ENCODE measurements at regions not wholly inside any gene's neighbourhood (a gene's known extent, or its start where the extent isn't known, plus 50 kb on each side); places are given as distances from the start of the nearest gene placed in this dataset.

DNA sequence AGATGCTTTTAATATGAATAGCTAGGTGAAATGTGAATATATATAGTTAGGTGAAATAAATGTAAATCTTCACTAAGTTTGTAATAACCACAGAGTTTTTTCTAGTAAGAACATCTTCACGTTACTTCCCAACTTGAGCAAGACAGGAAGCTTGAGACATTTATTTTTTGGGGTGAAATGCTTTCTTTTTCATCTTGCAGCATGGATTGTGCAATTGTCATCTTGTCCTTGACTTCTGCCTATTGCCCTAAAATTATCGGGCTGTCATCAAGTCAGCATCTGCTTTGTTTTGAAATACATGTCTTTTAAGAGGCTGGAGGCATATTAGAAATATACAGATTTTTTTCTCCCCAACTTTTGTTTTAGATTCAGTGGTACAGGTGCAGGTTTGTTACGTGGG lies 433.9 kb downstream of the PCNX1 start:
- no peak overlapping the region for H3K4me3 Mint-ChIP-seq
- no peak overlapping the region for H3K27ac Mint-ChIP-seq
- ChIA-PET CTCF (no interaction called here), POLR2A (no interaction called here)
- DNase-seq (ENCODE audit: low spot score), result no peak
- no peak for ATAC-seq
- H3K4me1 Mint-ChIP-seq, result peaks cover 12% of the 10 kb centered on the region
- no peaks in the 10 kb centered on the region; the same call in 1 of the 2 replicates for H3K27me3 Mint-ChIP-seq (ENCODE audit: low read depth)
- H3K36me3 Mint-ChIP-seq, result peaks cover 8% of the 10 kb centered on the region
- TF ChIP-seq ETV6 (CRISPR knock-in tag; IDR thresholded peaks at IDR 0.05) (no peak), CBFB (CRISPR knock-in tag; IDR thresholded peaks at IDR 0.05; ENCODE audit: low read depth) (no peak), ZNF263 (CRISPR knock-in tag; IDR thresholded peaks at IDR 0.05; ENCODE audit: low read depth) (no peak), SOX15 (CRISPR knock-in tag; IDR thresholded peaks at IDR 0.05) (no peak), ZNF317 (CRISPR knock-in tag; IDR thresholded peaks at IDR 0.05; ENCODE audit: borderline replicate concordance, low read depth) (no peak), GRHL2 (CRISPR knock-in tag; IDR thresholded peaks at IDR 0.05; ENCODE audit: insufficient replicate concordance, severe bottlenecking) (no peak), MYBL2 (CRISPR knock-in tag; IDR thresholded peaks at IDR 0.05) (no peak), KAT7 (CRISPR knock-in tag; IDR thresholded peaks at IDR 0.05; ENCODE audit: borderline replicate concordance) (no peak), RELA (CRISPR knock-in tag; IDR thresholded peaks at IDR 0.05; ENCODE audit: borderline replicate concordance) (no peak), GABPB1 (CRISPR knock-in tag; IDR thresholded peaks at IDR 0.05) (no peak)
- TF ChIP-seq, protein P1, sequence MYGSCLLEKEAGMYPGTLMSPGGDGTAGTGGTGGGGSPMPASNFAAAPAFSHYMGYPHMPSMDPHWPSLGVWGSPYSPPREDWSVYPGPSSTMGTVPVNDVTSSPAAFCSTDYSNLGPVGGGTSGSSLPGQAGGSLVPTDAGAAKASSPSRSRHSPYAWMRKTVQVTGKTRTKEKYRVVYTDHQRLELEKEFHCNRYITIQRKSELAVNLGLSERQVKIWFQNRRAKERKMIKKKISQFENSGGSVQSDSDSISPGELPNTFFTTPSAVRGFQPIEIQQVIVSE (CRISPR knock-in tag; IDR thresholded peaks at IDR 0.05; ENCODE audit: borderline replicate concordance), result no peak
- TF ChIP-seq, protein P2, sequence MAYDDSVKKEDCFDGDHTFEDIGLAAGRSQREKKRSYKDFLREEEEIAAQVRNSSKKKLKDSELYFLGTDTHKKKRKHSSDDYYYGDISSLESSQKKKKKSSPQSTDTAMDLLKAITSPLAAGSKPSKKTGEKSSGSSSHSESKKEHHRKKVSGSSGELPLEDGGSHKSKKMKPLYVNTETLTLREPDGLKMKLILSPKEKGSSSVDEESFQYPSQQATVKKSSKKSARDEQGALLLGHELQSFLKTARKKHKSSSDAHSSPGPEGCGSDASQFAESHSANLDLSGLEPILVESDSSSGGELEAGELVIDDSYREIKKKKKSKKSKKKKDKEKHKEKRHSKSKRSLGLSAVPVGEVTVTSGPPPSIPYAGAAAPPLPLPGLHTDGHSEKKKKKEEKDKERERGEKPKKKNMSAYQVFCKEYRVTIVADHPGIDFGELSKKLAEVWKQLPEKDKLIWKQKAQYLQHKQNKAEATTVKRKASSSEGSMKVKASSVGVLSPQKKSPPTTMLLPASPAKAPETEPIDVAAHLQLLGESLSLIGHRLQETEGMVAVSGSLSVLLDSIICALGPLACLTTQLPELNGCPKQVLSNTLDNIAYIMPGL (CRISPR knock-in tag; IDR thresholded peaks at IDR 0.05), result no peak
- TF ChIP-seq, protein P3, sequence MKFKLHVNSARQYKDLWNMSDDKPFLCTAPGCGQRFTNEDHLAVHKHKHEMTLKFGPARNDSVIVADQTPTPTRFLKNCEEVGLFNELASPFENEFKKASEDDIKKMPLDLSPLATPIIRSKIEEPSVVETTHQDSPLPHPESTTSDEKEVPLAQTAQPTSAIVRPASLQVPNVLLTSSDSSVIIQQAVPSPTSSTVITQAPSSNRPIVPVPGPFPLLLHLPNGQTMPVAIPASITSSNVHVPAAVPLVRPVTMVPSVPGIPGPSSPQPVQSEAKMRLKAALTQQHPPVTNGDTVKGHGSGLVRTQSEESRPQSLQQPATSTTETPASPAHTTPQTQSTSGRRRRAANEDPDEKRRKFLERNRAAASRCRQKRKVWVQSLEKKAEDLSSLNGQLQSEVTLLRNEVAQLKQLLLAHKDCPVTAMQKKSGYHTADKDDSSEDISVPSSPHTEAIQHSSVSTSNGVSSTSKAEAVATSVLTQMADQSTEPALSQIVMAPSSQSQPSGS (CRISPR knock-in tag; IDR thresholded peaks at IDR 0.05; ENCODE audit: borderline replicate concordance, low read depth), result no peak
- TF ChIP-seq, protein P4, sequence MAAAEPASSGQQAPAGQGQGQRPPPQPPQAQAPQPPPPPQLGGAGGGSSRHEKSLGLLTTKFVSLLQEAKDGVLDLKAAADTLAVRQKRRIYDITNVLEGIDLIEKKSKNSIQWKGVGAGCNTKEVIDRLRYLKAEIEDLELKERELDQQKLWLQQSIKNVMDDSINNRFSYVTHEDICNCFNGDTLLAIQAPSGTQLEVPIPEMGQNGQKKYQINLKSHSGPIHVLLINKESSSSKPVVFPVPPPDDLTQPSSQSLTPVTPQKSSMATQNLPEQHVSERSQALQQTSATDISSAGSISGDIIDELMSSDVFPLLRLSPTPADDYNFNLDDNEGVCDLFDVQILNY (CRISPR knock-in tag; IDR thresholded peaks at IDR 0.05), result no peak
- H3K9me3 Mint-ChIP-seq, result no peaks in the 10 kb centered on the region; the same call in 1 of the 2 replicates

DNA sequence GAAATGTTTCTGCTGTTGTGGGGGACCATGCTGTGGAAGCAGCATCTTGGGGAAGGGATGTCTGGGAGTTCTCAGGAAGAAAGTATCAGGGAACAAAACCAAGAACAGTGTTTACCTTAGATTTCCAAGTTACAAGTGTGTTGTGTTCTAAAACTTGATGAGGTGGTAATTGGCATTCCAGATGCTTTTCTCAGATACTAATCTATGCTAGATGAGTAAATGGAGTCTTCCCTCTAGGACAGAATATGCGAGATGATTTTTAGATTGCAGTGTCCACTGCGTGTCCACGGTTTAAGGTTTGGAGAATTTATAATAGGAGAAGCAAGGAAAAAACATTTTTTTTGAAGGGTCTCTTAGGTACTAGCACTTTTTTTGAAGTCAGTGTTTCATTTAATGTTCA lies 436.5 kb downstream of the PCNX1 start:
- TF ChIP-seq, protein P5, sequence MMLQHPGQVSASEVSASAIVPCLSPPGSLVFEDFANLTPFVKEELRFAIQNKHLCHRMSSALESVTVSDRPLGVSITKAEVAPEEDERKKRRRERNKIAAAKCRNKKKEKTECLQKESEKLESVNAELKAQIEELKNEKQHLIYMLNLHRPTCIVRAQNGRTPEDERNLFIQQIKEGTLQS (CRISPR knock-in tag; conservative IDR thresholded peaks at IDR 0.05), result no peak
- TF ChIP-seq RORB (CRISPR knock-in tag; IDR thresholded peaks at IDR 0.05) (no peak), ZNF396 (CRISPR knock-in tag; IDR thresholded peaks at IDR 0.05; ENCODE audit: borderline replicate concordance) (no peak), IRF2 (CRISPR knock-in tag; IDR thresholded peaks at IDR 0.05; ENCODE audit: borderline replicate concordance, low read depth) (no peak), MYBL2 (CRISPR knock-in tag; IDR thresholded peaks at IDR 0.05) (no peak)
- TF ChIP-seq, protein P6, sequence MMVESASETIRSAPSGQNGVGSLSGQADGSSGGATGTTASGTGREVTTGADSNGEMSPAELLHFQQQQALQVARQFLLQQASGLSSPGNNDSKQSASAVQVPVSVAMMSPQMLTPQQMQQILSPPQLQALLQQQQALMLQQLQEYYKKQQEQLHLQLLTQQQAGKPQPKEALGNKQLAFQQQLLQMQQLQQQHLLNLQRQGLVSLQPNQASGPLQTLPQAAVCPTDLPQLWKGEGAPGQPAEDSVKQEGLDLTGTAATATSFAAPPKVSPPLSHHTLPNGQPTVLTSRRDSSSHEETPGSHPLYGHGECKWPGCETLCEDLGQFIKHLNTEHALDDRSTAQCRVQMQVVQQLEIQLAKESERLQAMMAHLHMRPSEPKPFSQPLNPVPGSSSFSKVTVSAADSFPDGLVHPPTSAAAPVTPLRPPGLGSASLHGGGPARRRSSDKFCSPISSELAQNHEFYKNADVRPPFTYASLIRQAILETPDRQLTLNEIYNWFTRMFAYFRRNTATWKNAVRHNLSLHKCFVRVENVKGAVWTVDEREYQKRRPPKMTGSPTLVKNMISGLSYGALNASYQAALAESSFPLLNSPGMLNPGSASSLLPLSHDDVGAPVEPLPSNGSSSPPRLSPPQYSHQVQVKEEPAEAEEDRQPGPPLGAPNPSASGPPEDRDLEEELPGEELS (CRISPR knock-in tag; IDR thresholded peaks at IDR 0.05), result no peak
- TF ChIP-seq, protein P7, sequence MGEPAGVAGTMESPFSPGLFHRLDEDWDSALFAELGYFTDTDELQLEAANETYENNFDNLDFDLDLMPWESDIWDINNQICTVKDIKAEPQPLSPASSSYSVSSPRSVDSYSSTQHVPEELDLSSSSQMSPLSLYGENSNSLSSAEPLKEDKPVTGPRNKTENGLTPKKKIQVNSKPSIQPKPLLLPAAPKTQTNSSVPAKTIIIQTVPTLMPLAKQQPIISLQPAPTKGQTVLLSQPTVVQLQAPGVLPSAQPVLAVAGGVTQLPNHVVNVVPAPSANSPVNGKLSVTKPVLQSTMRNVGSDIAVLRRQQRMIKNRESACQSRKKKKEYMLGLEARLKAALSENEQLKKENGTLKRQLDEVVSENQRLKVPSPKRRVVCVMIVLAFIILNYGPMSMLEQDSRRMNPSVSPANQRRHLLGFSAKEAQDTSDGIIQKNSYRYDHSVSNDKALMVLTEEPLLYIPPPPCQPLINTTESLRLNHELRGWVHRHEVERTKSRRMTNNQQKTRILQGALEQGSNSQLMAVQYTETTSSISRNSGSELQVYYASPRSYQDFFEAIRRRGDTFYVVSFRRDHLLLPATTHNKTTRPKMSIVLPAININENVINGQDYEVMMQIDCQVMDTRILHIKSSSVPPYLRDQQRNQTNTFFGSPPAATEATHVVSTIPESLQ (CRISPR knock-in tag; IDR thresholded peaks at IDR 0.05), result no peak
- TF ChIP-seq, protein P8, sequence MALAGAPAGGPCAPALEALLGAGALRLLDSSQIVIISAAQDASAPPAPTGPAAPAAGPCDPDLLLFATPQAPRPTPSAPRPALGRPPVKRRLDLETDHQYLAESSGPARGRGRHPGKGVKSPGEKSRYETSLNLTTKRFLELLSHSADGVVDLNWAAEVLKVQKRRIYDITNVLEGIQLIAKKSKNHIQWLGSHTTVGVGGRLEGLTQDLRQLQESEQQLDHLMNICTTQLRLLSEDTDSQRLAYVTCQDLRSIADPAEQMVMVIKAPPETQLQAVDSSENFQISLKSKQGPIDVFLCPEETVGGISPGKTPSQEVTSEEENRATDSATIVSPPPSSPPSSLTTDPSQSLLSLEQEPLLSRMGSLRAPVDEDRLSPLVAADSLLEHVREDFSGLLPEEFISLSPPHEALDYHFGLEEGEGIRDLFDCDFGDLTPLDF (CRISPR knock-in tag; IDR thresholded peaks at IDR 0.05), result no peak
- Mint-ChIP-seq H3K4me1 (peaks cover 18% of the 10 kb centered on the region), H3K27me3 (ENCODE audit: low read depth) (no peaks in the 10 kb centered on the region), H3K4me3 (no peak overlapping the region), H3K9me3 (no peaks in the 10 kb centered on the region), H3K27ac (peak overlapping the region; percentile 64; the same call in 1 of the 2 replicates), H3K36me3 (no peaks in the 10 kb centered on the region)
- ChIA-PET POLR2A (no interaction called here), CTCF (interaction anchor here (2.1 kb wide), 1 partner anchor 34 kb away, joined by 4 read pairs; no protein-coding TSS in a partner anchor)
- ATAC-seq (no peak), DNase-seq (ENCODE audit: low spot score) (no peak)

Measured in WTC11 (cell line).